Neural cell (in vitro differentiated cells): ENCODE measurements at regions not wholly inside any gene's neighbourhood (a gene's known extent, or its start where the extent isn't known, plus 50 kb on each side); places are given as distances from the start of the nearest gene placed in this dataset.

Experiments used
- H2AFZ ChIP-seq: fragments of 200-600, 300-800 bp; sonication (generic), shearing (Covaris generic); 2 replicates; pipeline ENCODE4 v1.6.0; 2014; ENCODE audit warnings: low read depth, mild to moderate bottlenecking, antibody characterized with exemption, low read length, moderate library complexity
- H3F3A ChIP-seq: fragments of 200-600 bp; shearing (Covaris generic); 2 replicates; pipeline ENCODE4 v1.6.1; 2016; ENCODE audit warnings: mild to moderate bottlenecking, moderate library complexity, mixed read lengths, antibody characterized with exemption, low read length; ENCODE audit not compliant: insufficient read depth, poor library complexity, severe bottlenecking
- H3K27ac ChIP-seq: fragments of 200-600, 300-800 bp; sonication (generic), shearing (Covaris generic); 2 replicates; pipeline ENCODE4 v1.5.1; 2014; ENCODE audit warnings: mild to moderate bottlenecking, low read length, moderate library complexity
- H3K27me3 ChIP-seq: fragments of 300-800, 200-600 bp; sonication (generic), shearing (Covaris generic); 2 replicates; pipeline ENCODE4 v1.6.0; 2014; ENCODE audit warnings: mild to moderate bottlenecking, low read depth, low read length, moderate library complexity; ENCODE audit not compliant: insufficient read depth
- H3K36me3 ChIP-seq: fragments of 300-800, 200-600 bp; sonication (generic), shearing (Covaris generic); 2 replicates; pipeline ENCODE4 v1.5.1; 2014; ENCODE audit warnings: mild to moderate bottlenecking, antibody characterized with exemption, low read length, moderate library complexity; ENCODE audit not compliant: insufficient read depth
- H3K4me2 ChIP-seq: fragments of 300-800, 200-600 bp; sonication (generic), shearing (Covaris generic); 2 replicates; pipeline ENCODE4 v1.6.0; 2014; ENCODE audit warnings: mild to moderate bottlenecking, low read length
- H3K4me3 ChIP-seq: fragments of 300-800, 200-600 bp; sonication (generic), shearing (Covaris generic); 2 replicates; pipeline ENCODE4 v1.5.1; 2014; ENCODE audit warnings: mild to moderate bottlenecking, low read length, moderate library complexity
- H3K79me2 ChIP-seq: fragments of 200-600 bp; shearing (Covaris generic); replicated peaks from 2 replicates; pipeline ENCODE4 v1.6.0; 2014; ENCODE audit warnings: mild to moderate bottlenecking, low read length, moderate library complexity; ENCODE audit not compliant: insufficient read depth
- H3K9ac ChIP-seq: fragments of 300-800, 200-600 bp; sonication (generic), shearing (Covaris generic); 2 replicates; pipeline ENCODE4 v1.6.1; 2016; ENCODE audit warnings: mild to moderate bottlenecking, low read length, mixed read lengths
- H3K9me2 ChIP-seq: fragments of 200-600 bp; shearing (Covaris generic); 2 replicates; pipeline ENCODE4 v1.6.1; 2016; ENCODE audit warnings: mild to moderate bottlenecking, low read length, mixed read lengths; ENCODE audit not compliant: insufficient read depth
- H3K9me3 ChIP-seq: fragments of 200-600, 300-800 bp; sonication (generic), shearing (Covaris generic); 2 replicates; pipeline ENCODE4 v1.6.1; 2016; ENCODE audit warnings: mild to moderate bottlenecking, mixed run types, low read length, moderate library complexity, mixed read lengths
- H4K20me1 ChIP-seq: fragments of 200-600 bp; shearing (Covaris generic); 2 replicates; pipeline ENCODE4 v1.6.1; 2016; ENCODE audit warnings: mild to moderate bottlenecking, mixed run types; ENCODE audit not compliant: insufficient read depth
- CTCF ChIP-seq: fragments of 450-650 bp; IDR thresholded peaks from 2 replicates; pipeline ENCODE4 v1.5.1; 2014; ENCODE audit warnings: antibody characterized with exemption, mild to moderate bottlenecking, moderate library complexity; ENCODE audit not compliant: poor library complexity, severe bottlenecking
- EP300 ChIP-seq: fragments of 450-650 bp; conservative IDR thresholded peaks from 2 replicates; pipeline ENCODE4 v1.6.1; 2014; ENCODE audit warnings: antibody characterized with exemption, mild to moderate bottlenecking, moderate library complexity; ENCODE audit not compliant: poor library complexity, severe bottlenecking
- EZH2 ChIP-seq: fragments of 200-600, 300-800 bp; shearing (Covaris generic), sonication (generic); IDR thresholded peaks from 2 replicates; pipeline ENCODE4 v1.6.1; 2014; ENCODE audit warnings: antibody characterized with exemption, low read length, borderline replicate concordance, mild to moderate bottlenecking; ENCODE audit not compliant: insufficient read depth, poor library complexity, severe bottlenecking
- MXI1 ChIP-seq: fragments of 450-650 bp; conservative IDR thresholded peaks from 2 replicates; pipeline ENCODE4 v1.6.1; 2014; ENCODE audit warnings: antibody characterized with exemption, mild to moderate bottlenecking; ENCODE audit not compliant: poor library complexity, severe bottlenecking
- POLR2AphosphoS5 ChIP-seq: IDR thresholded peaks from 2 replicates; pipeline ENCODE4 v1.6.1; 2012
- RAD21 ChIP-seq: fragments of 450-650 bp; conservative IDR thresholded peaks from 2 replicates; pipeline ENCODE4 v1.6.1; 2014; ENCODE audit warnings: antibody characterized with exemption, mild to moderate bottlenecking, moderate library complexity
- REST ChIP-seq: IDR thresholded peaks from 2 replicates; pipeline ENCODE4 v1.6.1; 2012; ENCODE audit warnings: borderline replicate concordance
- SMC3 ChIP-seq: fragments of 450-650 bp; conservative IDR thresholded peaks from 2 replicates; pipeline ENCODE4 v1.6.1; 2014; ENCODE audit warnings: antibody characterized with exemption, mild to moderate bottlenecking, moderate library complexity; ENCODE audit not compliant: poor library complexity
- TAF1 ChIP-seq: IDR thresholded peaks from 2 replicates; pipeline ENCODE4 v1.6.1; 2012; ENCODE audit warnings: low read depth

GRCh38 chr6:8683204-8683603 is 247.9 kb upstream of the SLC35B3 start:
- no peaks in the 10 kb centered on the region for H4K20me1 ChIP-seq
- no peak overlapping the region for H3K4me3 ChIP-seq
- no peak overlapping the region for H3K27ac ChIP-seq
- H3K9me3 ChIP-seq: no peaks in the 10 kb centered on the region
- H3K27me3 ChIP-seq: no peaks in the 10 kb centered on the region
- no peak overlapping the region for H3K4me2 ChIP-seq
- no peaks in the 10 kb centered on the region for H3F3A ChIP-seq
- H2AFZ ChIP-seq: no peak overlapping the region
- TF ChIP-seq EZH2: no peak
- no peak for TF ChIP-seq TAF1
- TF ChIP-seq REST: no peak
- TF ChIP-seq CTCF: no peak
- no peak for TF ChIP-seq POLR2AphosphoS5
- no peak for TF ChIP-seq RAD21
- no peak for TF ChIP-seq MXI1
- no peak for TF ChIP-seq SMC3
- no peak for TF ChIP-seq EP300
- no peaks in the 10 kb centered on the region for H3K36me3 ChIP-seq
- H3K79me2 ChIP-seq: no peaks in the 10 kb centered on the region
- H3K9me2 ChIP-seq: no peaks in the 10 kb centered on the region
- no peak overlapping the region for H3K9ac ChIP-seq

- no peak overlapping the region for H3K27ac ChIP-seq
- H3F3A ChIP-seq: no peaks in the 10 kb centered on the region
- H4K20me1 ChIP-seq: no peaks in the 10 kb centered on the region
- H2AFZ ChIP-seq: no peak overlapping the region
- no peaks in the 10 kb centered on the region for H3K9me2 ChIP-seq
- TF ChIP-seq MXI1: no peak
- TF ChIP-seq SMC3: no peak
- TF ChIP-seq TAF1: no peak
- no peaks in the 10 kb centered on the region for H3K36me3 ChIP-seq
- no peaks in the 10 kb centered on the region for H3K79me2 ChIP-seq
- H3K4me2 ChIP-seq: no peak overlapping the region
- no peaks in the 10 kb centered on the region for H3K9me3 ChIP-seq
- no peaks in the 10 kb centered on the region for H3K27me3 ChIP-seq
- no peak overlapping the region for H3K4me3 ChIP-seq
- no peak overlapping the region for H3K9ac ChIP-seq
Measured at GRCh38 chr6:8679823-8680222, 244.5 kb upstream of the SLC35B3 start.

GRCh38 chr6:8678466-8678865 is 243.1 kb upstream of the SLC35B3 start:
- Histone ChIP-seq H3K4me2 (no peak overlapping the region), H3K4me3 (no peak overlapping the region), H3K9me3 (no peaks in the 10 kb centered on the region), H3K9me2 (no peaks in the 10 kb centered on the region), H2AFZ (no peak overlapping the region), H3K27ac (no peak overlapping the region), H3K36me3 (no peaks in the 10 kb centered on the region), H3F3A (no peaks in the 10 kb centered on the region), H4K20me1 (no peaks in the 10 kb centered on the region), H3K79me2 (no peaks in the 10 kb centered on the region), H3K9ac (no peak overlapping the region), H3K27me3 (no peaks in the 10 kb centered on the region)
- no peak for TF ChIP-seq POLR2AphosphoS5
- TF ChIP-seq SMC3: no peak
- no peak for TF ChIP-seq RAD21
- TF ChIP-seq REST: no peak
- TF ChIP-seq EZH2: no peak
- no peak for TF ChIP-seq CTCF
- TF ChIP-seq MXI1: no peak
- no peak for TF ChIP-seq TAF1
- no peak for TF ChIP-seq EP300
